ENCODE measurements at regions not wholly inside any gene's neighbourhood (a gene's known extent, or its start where the extent isn't known, plus 50 kb on each side); places are given as distances from the start of the nearest gene placed in this dataset.

DNA sequence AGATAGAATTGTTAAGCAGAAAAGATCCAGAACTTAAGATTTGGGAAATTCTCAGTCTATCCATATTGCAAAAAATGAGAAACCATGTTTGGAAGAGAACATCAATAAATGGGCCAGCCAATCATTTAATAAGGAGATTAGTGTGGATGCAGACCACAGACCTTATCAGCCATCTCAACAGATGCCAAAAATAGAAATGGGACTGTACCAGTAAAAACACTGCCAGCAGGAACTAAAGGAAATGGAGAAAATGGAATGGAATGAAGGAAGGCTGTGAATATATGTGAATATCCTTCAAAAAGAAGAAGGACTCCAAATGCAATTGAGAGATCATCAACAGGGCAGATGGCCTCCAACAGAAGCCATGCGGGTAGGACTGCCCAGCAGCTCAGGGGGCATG, 52.7 kb upstream of the ZNF618 start:
- DNase-seq (ENCODE audit: low read depth in 3 of 3), result no peak

All from stimulated activated CD4-positive, alpha-beta T cell treated with anti-CD3 and anti-CD28 coated beads, TNF-alpha, amount 100 ng/mL, for 24 hours (primary cell).